CD1c-positive myeloid dendritic cell (primary cell): ENCODE measurements at regions not wholly inside any gene's neighbourhood (a gene's known extent, or its start where the extent isn't known, plus 50 kb on each side); places are given as distances from the start of the nearest gene placed in this dataset.

Experiments
- DNase-seq: peaks from one replicate; pipeline ENCODE4 v3.0.0-alpha.2; 2016; ENCODE audit errors: extremely low spot score

DNA sequence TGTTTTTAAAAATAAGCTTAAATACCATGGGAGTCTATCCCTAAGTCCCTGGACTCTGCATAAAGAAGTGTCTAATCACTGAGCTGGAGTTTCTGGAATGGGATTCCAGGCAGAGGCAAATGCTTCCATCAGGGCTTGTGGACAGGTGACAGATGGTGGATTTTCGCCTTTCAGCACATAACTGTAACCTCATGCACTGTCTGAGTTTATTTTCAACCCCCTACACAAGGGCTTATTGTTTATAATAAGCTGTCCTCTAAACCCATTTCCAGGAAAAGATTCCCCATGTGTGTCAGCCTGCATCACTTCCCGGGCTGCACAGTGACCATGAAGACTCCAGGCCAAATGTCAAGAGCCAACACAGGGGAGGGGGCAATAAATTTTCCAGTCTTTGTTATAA lies 264.0 kb downstream of the PIK3R1 start:
- no peak for DNase-seq

DNA sequence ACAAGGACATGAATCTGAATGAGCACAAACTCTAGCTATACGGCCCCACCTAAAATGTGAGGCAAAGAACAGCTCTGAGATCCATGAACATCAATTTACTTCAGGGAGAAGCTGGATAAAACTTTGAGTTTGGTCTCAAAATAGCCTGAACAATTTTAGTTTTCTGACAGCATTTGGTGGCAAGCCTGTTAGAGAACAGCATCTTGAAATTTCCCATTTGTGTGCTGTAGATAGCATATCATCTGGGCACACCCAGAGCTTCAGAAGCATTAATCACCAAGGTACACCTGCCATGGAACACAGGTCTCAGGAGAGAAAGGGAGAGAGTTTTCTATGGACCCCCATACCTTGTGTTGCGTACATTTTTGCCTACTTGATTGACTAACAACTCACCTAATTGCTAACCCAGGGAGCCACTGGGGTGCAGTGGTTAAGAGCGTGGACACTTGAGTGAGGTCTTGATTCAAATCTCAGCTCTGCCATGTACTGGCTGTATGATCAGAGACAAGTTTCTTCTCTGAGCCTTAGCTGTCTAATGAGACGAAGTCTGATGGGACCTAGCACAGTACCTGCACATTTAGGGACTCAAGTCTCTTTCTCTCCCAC lies 264.9 kb downstream of the PIK3R1 start:
- DNase-seq: no peak

DNA sequence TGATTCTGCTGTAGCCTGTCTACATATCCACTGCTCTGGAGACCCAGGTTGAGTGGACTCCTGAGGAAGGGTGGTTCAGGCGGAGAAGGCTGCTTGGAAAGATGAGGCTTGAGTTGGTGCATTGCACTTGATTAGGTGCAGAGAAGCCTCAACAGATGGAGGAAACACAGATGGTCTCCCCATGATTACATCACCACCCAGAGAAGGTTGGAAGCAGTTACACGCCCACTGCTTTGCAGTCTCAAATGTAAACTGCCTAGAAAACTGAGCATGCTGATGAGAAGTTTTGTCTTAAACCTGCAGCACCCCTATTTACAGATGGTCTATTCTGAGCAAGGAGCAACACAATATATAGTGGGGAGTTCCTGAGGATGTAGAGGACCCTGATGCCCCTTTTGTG lies 266.6 kb downstream of the PIK3R1 start:
- no peak for DNase-seq

DNA sequence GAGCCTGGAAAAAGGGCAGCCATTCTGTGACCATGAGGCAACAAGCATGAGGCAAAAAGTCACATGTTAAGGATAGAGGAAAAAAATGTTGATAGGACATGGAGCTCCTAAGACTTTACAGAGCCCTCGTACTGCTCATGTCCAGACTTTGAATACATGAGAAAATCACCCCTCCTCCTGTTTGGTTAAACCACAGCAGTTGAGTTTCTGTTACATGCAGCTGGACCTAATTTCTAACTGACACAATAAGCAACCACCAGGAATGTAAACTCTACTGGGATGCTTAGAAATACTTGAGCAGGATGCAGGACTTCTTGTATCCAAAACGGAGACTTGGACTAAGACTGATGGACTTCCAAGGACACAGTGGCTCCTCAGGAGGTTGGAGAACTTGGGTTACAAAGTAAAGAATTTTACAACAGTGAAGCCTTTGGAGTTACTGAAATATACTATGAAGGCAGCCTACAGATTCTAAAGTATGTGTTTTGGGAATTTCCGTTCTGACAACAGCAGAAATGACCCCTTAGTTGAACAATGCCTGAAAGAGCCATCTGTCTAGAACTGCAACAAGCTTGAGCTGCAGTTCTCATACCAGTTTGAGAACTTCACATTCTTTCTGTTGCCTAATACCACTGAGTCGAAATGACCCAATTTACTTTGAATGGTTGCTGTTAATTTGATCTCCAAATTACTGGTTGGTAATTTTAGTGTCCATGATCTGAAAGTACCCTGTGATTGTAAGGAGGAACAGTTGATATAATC lies 268.9 kb downstream of the PIK3R1 start:
- DNase-seq: no peak

DNA sequence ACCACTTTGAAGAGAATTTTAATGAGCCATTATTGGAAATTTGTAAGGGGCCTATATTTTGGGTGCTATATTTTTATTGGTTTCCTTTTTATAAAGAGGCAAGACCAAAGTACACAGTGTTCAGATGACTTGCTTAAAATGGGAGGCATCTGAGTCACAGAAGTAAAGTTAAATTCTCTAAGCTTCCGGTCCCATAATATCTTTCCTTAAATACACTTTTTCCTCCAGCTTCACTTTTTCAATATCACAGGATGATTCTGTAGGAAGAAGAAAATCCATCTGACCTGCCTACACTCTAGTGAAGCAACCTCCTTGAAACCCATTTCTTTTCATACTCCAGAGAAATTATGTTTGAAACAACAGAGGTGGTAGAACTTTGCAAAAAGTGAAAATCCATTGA lies 274.0 kb downstream of the PIK3R1 start:
- DNase-seq: no peak

DNA sequence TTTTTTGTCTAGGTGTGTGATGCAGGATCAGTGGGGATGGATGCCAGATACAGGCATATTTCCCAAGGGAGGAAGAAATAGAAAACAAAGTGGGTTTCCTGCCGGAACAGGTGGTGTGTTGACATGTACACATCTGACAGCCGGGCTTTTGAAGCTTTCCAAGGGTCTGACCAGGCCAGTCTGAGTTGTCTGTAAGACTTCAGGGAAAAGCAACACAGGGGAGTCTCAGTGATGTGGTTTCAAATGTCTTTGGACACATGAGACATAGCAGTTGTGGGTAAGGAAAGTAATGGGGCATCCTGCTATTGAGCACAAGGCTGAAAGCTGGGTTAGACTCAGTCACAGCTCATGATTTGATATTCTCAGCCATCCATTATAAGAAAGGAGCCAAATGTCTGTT lies 274.9 kb downstream of the PIK3R1 start:
- no peak for DNase-seq

DNA sequence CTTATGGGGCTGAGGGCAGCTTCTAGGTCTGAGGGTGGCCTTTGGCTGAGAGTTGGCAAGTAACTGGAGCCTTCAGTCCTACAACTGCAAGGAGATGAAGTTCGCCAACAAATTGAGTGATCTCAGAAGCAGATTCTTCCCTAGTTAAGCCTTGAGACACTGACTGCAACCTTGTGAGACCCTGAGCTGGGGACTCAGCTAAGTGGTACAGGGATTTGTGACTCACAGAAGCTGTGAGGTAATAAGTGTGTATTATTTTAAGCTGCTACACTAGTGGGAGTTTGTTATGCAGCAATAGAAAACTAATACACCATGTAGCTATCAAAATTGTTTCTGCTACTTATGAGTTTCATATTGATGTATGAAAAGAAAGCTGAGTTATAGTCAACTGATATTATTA lies 279.2 kb downstream of the PIK3R1 start:
- no peak for DNase-seq

DNA sequence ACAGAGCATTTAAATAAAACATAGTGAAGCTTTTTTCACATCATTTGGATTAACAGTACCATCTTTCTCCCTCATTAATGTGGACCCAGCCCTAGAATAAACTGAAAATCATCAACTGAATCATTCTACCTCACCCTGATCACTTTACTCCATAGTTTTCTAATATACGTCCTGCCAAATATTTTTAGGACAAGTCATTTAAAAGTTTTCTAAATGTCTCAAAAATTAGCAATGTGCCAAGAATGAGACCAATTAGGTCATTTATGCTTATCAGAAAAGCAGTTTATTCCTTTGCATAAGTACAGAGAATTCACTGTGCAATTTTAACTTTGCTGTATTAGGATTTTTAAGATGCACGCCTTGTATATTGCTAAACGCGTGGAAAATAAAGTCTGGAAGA lies 284.4 kb downstream of the PIK3R1 start:
- no peak for DNase-seq

DNA sequence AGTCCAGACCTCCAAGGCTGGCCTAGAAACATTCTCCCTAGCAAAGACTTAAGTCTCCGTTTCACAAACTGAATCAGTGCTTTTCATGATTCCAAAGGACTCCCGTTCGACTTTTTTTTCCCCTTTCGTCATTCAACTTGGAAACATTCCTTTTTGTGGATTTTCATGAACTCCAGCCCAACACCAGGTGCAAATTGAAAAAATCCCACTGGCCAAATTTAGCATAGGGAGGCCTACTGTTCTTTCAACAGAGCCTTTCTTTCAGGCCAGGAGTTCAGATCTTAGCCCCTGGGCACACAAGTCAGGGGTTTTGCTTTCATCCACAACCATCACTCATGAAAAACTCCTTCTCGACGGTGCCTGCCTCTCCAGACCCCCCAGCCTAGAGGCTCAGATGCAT lies 285.3 kb downstream of the PIK3R1 start:
- DNase-seq: no peak

DNA sequence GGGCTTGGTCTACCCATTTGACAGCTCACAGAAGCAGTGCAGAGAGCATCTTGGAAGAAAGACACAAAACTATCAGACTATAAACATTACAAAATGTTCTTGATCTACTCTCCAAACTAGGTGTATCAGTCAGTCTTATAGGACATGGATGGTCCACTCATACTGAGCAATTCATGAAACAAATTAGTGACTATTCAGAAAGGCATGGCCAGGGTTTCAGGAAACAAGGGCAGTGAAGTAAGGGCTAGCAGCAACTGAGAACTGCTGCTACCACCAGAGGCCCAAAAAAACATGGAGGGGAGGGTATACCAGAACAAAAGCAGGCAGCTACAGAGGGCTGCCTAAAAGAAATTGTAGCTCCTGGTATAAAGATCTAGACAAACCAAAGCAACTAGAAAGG lies 287.0 kb downstream of the PIK3R1 start:
- DNase-seq: no peak

DNA sequence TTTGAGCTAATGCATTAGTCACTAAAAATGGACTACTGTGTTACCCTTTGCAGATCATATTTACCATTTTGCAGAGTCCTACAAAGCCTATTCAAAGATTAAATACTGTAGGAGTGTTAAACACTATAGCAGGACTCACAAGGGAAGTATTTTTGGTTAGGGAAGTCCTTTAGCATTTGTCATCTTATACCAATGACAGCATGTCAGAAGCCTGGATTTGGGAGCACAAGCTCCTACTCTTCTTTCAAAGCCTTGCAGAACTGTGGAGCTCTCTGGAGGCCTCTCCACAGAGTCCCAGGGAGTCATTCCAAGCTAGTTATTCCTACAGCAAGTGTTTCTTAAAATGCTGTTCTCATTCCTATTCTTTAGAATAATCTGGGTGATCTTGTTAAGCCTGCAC lies 288.8 kb downstream of the PIK3R1 start:
- no peak for DNase-seq

DNA sequence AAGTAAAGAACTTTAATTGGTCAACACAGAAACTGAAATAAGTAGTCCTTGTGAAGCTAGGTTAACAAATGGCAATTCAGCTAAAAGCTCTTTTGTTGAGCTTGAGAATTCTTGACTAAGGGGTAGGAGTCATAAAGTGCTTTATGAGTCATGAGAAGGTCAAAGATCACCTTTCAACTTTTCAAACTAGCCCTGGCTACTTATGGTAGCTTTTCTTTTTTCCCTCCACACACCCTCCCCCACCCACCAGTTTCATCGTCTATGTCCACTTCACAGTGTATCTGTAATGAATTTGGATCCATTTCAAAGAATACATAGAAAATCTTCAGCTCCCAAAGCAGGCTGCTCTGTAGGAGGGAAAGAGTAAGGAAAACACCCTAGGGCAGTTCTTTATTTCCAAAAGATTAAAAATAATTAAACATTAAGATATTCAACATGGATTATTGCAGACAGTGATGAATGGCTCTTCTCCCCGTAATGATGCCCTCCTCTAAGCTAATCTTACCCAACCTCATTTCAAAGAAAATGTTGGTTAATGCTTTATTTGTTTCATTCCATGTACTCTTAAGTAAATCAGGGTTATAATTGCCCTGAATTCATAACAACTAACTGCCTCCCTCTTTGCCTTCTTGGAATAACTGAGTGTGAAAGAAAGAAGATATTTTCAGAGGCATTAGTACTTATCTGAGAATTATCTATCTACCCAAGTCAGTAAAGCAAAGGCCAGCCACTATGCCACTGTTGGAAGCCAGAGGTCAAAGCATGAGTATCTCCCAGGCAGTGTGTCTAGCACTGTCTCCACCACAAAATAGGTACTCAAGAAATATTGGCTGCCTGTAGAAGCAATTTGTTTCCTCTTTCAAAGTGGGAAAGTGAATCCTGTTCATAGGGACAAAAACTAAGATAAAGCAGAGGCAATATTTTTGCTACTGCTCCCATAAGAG lies 290.6 kb downstream of the PIK3R1 start:
- DNase-seq: no peak

DNA sequence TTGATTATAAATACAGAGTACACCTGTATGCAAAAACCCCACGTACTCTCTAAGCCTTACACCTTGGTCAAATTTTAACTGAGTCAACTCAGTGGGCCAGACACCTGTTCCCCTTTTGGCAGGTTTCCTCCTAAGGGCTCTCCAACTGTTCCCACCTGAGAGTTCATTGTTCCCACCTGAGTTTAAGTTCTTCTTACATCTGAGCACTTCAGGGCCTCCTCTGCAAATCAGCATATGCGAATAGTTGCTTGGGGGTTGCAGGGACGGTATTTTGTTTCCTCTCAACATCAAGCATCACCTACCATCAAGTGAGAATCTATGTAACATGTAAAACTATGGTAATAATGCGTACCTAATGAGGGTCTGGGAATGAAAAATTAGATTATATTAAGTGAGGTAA lies 300.0 kb downstream of the PIK3R1 start:
- no peak for DNase-seq

DNA sequence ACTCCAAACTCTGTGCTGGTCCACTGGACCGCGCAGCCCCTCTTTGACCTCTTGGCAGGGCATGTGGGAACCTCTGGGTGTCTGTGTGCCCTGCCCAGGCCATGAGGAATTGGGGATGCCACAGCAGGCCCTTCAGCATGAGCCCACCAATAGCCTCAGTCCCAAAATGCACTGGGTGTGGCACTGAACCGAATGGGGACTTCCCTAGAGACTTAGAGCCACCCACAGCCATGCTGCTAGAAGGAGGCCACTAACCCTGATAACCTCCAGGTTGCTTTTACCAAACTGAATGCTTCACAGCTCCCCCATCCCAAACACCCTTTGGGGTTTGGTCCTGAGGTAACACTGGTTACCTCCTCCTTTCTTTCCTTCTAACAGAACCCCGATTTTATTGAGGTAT lies 302.7 kb downstream of the PIK3R1 start:
- DNase-seq: no peak

DNA sequence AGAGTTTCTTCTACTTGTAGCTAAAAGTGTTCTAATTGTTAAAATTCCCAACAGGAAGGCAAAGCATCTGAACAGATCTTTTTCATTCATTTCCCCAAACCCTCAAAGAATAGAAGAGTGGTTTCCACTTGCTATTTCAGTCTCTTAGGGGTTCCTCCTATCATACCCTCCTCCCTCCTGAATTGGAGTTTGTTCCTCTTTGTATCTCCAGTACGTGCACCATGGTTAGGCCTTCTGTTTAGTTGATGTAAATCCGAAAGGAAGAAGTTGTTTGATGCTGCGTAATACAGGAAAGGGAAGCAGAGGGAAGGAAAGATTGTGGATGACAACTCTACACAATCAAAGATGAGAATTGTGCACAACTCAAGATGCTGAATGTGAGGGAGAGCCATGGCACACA lies 303.6 kb downstream of the PIK3R1 start:
- DNase-seq: peak; percentile 39

DNA sequence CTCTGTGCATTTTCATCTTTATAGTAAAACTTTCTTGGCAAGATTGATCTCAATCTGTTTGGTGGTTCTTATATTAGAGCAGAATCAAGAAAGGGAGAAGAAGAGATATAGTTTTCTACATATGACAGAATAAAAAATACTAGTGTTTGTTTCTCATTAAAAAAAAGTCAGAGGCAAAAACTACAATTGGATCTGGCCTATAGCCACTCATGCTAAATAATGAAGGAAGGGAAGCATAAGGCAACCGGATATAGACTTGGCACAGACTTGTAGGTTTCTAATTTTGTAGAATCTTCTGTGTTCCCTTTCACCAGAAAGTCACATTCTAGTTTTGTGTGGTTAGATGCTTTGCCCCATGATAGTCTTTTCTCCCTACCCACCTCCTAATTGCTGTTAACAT lies 306.2 kb downstream of the PIK3R1 start:
- no peak for DNase-seq

DNA sequence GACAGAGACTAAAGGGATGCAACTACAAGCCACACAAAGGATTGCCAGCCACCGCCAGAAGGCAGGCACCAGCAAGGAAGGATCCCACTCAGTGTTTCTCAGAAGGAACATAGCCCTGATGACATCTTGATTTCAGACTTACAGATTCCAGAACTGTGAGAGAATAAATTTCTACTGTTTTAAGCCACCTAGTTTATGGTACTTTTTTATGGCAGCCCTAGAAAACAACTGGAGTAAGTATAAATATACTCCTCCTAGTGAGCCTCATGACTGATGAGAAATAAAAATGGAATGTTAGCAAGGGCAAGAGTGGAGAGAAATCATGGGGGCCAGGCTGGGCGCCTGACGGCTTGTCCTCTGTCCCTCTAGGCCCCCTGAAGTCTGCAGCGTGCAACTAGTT lies 307.3 kb downstream of the PIK3R1 start:
- no peak for DNase-seq

DNA sequence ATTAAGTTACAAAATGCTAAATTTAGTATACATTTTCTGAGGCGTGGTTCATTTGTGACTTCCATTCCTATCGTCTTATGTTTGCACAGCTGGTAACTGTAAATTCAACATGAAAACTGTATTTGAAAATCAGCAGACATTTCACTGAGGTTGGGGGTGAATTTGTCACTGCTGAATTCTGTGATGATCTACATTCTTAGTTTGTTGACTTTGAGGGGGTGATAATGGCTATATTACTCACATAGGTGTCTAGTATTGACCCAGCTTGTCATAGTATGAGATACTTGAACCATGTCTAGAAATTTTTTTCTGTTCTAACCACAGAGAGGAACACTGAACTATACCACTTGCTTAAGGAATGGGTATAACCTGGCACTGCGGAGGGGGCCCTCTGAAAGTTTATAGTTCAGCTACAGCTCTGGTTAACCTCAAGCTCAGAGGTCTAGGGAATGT lies 313.3 kb downstream of the PIK3R1 start:
- no peak for DNase-seq

DNA sequence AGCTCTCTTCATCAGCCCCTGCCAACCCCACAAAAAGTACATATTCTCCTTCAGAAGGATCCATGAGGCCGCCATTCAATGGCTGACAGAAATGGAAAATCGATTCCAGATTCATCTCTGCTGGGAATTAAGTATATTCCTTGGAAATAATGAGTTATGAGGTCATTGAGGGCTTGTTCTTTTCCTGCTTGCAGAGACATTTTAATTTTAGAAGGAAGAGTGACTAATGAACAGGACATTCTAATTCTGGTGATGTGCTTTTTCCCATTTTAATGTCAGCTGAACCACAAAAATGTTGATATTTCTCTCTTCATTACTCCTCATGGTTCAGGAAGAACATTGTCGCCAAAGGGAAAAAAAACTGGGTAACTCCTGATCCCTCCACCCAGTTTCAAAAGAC lies 314.0 kb downstream of the PIK3R1 start:
- DNase-seq: no peak

DNA sequence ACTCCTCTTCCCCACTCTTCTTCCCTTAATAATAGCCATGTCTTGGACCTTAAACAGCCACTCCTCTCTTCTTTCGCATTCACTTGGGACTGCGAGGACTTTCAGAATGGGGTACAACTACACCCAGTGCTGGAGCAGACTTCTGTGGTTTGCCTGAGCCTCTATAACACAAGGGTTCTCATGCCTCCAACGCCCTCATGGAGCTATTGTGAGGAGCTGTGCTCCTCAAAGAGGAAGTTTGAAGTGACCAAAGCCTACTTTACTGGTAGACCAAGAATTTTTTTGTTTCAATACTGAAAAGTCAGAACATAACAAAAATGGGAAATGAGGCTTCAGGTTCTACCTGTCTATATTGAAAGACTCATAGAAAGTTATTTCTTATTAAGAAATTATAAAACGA lies 316.4 kb downstream of the PIK3R1 start:
- DNase-seq: peak; percentile 18

DNA sequence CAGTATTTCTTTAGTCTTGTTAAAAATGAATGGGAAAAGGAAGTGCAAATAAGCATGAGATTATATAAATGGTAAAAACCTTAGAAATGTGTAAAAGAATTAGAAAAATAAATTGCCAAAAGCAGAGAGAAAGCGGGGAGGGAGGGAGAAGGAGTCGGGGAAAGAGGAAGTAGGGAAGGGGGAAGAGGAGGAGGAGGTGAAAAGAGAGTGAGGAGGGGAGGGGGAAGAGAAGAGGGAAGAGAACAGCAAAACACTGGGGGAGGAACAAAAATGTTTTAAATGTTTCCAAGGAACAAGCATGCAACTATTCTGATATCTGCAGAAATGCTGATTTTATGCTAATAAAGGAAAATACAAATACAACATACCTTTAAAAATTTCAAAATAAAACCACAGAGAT lies 317.5 kb downstream of the PIK3R1 start:
- DNase-seq: no peak

DNA sequence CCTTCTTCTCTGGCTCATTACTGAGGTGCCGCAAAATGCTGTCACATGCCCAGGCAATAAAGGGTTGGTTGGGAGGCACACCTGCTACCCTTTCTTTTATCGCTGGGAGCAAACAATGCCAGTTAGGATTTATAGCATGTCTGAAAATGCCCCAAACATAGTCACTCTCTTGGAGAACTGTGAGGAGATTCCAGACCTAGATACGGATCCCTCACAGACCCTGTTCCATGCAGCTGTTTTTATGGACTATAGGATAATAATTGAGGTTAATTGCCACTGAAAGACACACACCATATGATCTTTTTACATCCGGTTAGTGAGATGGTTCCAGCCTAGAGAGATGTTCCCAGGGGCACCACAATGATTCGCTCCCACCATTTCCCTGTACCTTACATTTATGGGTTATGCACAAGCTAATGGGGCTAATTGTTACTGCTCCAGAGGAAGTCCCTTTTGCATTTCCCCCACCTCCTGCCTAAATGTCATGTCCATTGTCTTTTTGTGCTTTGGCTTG lies 318.1 kb downstream of the PIK3R1 start:
- DNase-seq: no peak
